RCC 7860 (cell line): ENCODE measurements at regions not wholly inside any gene's neighbourhood (a gene's known extent, or its start where the extent isn't known, plus 50 kb on each side); places are given as distances from the start of the nearest gene placed in this dataset.
A peak's percentile ranks its signal among the peaks of the same experiment; 100 is the strongest.
"Not testable (repeated sequence)": the region's sequence is repeated elsewhere in the genome, so short reads cannot be mapped to it uniquely, and the experiment has no call there.

Experiments used
- DNase-seq: peaks from one replicate; pipeline ENCODE4 v3.0.0-alpha.2; 2015; ENCODE audit warnings: low spot score
- FAIRE-seq: peaks from 2 replicates; lab custom pipeline; 2012; peaks lifted over from hg19 to GRCh38; lab: Jason Lieb, UNC

DNA sequence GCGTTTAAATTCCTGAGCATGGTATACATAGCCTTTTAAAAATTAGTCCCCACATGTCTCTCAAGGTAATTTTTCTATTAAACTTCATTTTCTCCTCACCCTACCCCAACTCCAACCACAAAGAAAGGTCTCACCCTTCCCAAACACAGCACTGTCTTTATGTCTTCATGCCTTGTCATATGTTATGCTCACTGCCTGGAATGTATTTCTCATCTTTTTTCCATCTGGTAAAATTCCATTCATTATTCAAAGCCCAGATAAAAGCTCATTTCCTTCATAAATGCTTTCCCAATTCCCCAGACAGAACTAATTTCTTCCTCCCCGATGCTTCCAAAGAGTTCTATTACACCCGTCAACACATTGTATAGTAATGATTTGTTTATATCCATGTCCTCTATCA lies 302.0 kb downstream of the ALDH8A1 start:
- DNase-seq (no peak), FAIRE-seq (no peak)

DNA sequence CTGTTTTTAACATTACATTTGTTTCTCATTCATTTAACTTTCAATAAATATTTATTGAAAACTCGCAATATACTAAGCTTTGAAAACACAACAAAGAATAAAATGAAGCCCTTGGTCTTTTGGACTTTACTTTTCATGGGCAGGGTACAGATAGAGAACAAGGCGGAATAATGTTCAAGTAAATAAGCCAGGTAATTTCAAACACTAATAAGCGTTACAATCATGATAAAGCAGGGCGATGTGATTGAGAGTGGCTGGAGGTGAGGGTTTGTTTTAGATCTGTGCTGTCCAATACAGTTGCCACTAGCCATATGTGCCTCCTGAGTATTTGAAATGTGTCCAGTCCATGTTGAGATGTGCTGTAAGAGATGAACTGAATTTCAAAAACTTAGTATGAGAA lies 307.1 kb downstream of the ALDH8A1 start:
- FAIRE-seq (no peak), DNase-seq (no peak)

DNA sequence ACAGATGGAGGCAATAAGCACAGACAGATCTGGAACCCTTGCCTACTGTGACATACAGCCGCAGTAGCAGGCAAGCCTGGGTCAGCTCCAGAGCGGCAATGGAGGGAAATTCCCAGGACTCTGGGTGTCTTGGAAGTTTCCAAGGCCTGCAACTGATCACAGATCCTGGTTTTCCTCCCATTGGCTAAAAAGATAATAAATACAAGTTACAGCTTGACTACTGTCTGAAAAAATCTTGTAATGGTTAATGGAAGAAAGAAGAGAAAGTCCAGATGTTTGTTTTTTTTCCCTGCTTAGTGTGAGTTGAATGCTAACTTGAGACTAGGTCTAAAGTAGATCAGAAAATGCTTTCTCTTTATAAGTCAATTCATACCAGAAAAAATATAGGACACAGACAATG lies 307.6 kb downstream of the ALDH8A1 start:
- FAIRE-seq (no peak), DNase-seq (peak; percentile 19)

GRCh38 chr6:134640975-134641429 lies 308.9 kb downstream of the ALDH8A1 start:
- peak; percentile 73 for DNase-seq
- peak; percentile 69 for FAIRE-seq

DNA sequence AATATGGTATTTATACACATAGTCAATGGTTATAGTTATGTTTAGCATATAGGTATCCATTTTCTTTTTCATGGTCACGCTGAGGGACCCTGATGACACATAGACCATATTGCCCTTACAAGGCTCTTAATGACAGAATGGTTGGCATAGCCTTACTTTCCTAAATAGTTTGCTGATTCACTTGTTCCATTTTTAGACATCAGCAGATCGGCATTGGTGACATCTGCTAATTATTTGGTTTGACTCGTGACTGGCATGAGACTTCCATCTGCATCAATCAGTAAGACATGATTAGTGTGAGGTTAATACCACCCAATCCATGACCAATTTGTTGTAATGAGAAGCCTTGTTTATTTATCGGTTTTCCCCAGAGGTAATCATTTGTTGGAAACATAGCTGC lies 309.7 kb downstream of the ALDH8A1 start:
- no peak for DNase-seq
- no peak for FAIRE-seq

DNA sequence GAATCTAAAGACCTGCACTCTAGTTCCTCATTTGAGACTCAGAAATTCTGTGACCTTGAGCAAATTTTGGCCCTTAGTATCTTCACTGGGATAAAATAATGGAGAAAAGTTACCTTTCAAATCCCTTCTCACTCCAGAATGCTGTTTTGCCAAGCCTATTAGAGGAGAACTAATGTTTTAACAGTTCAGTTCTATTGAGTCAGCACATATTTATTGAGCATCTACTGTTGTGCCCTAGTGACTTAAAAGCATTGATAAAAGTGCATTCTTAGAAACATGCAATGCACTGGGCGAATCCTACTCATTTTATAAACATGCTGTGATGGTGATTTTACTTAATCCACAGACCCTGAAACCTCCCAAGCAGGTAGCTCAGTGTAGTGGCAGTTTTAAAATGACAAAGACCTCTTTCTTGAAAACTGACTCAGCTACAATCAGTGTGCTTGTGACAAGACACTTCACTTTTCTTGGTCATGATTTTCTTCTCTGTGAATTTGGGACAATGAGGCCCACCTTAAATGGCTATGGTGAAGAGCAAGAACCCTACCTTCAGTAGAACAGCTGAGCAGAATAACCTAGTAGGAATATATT lies 312.0 kb downstream of the ALDH8A1 start:
- FAIRE-seq (no peak), DNase-seq (no peak)

GRCh38 chr6:134637282-134637681 lies 312.6 kb downstream of the ALDH8A1 start:
- DNase-seq (no peak), FAIRE-seq (no peak)

- no peak for DNase-seq
Observed at GRCh38 chr6:134636186-134636799, 313.6 kb downstream of the ALDH8A1 start.

GRCh38 chr6:134634966-134635365 lies 314.9 kb downstream of the ALDH8A1 start:
- no peak for DNase-seq
- no peak for FAIRE-seq

More at GRCh38 chr6:134636186-134636799, 313.6 kb downstream of the ALDH8A1 start:
- no peak for FAIRE-seq

GRCh38 chr6:134634466-134634865 lies 315.4 kb downstream of the ALDH8A1 start:
- no peak for DNase-seq
- no peak for FAIRE-seq

DNA sequence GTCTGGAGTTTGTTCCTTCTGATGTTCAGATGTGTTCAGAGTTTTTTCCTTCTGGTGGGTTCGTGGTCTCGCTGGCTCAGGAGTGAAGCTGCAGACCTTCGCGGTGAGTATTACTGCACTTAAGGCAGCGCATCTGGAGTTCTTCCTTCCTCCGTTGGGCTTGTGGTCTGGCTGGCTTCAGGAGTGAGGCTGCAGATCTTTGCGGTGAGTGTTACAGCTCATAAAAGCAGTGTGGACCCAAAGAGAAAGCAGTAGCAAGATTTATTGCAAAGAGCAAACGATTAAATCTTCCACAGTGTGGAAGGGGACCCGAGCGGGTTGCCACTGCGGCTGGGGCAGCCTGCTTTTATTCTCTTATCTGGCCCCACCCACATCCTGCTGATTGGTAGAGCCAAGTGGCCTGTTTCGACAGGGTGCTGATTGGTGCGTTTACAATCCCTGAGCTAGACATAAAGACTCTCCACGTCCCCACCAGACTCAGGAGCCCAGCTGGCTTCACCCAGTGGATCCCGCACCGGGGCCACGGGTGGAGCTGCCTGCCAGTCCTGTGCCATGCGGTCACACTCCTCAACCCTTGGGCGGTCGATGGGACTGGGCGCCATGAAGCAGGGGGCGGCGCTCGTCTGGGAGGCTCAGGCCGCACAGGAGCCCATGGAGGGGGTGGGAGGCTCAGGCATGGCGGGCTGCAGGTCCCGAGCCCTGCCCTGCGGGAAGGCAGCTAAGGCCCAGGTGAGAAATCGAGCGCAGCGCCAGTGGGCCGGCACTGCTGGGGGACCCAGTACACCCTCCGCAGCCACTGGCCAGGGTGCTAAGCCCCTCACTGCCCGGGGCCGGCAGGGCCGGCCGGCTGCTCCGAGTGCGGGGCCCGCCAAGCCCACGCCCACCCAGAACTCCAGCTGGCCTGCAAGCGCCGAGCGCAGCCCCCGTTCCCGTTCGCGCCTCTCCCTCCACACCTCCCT lies 315.3 kb upstream of the SGK1 start:
- not testable (repeated sequence) for FAIRE-seq, DNase-seq

GRCh38 chr6:134632024-134632423 lies 314.1 kb upstream of the SGK1 start:
- DNase-seq, result no peak
- no peak for FAIRE-seq

- FAIRE-seq, result no peak
- no peak for DNase-seq
Observed at GRCh38 chr6:134631398-134631924, 313.5 kb upstream of the SGK1 start.

DNA sequence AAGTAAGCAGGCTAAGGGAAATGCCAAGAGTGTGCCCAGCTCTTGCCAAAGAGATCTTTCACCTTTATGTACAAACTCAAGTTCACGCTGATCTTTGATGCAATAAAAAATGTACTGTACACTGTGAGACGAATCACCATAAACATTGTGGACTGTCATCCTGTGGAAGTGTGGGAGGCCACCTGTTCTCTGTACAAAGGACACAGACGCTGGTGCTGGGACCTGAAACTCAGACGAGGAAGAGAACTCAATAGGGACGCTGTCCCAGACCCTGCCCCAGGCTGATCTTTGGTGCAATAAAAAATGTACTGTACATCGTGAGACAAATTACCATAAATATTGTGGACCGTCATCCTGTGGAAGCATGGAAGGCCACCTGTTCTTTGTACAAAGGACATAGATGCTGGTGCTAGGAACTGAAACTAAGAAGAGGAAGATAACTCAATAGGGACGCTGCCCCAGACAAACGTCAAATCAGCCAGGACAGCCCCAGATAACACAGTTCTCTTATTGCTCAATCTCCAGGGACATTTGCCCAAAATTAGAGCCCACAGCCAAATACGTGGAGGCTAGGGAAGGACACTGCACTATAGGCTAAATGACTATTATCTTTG lies 312.7 kb upstream of the SGK1 start:
- FAIRE-seq, result no peak
- DNase-seq, result no peak

GRCh38 chr6:134628154-134628553 lies 310.2 kb upstream of the SGK1 start:
- FAIRE-seq, result no peak
- DNase-seq, result no peak

DNA sequence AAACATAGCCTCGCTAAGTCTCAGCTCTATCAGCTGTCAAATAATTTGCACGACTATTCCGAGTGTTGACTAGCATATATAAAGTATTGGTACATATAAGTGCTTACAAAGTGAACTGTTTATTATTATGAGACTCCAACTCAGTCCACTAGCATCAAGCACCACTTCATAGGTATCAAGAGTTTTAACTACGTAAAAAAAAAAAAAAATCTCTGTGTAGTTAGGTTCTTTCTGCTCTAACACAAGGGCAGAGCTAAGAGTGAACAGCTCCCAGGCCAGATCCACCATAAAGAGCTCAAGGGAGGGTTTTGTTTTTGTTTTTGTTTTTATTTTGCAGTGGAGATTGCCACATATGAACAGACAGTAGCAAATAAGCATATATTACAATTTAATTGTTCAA lies 309.8 kb upstream of the SGK1 start:
- FAIRE-seq (no peak), DNase-seq (no peak)

GRCh38 chr6:134626589-134626988 lies 308.7 kb upstream of the SGK1 start:
- FAIRE-seq (no peak), DNase-seq (no peak)

DNA sequence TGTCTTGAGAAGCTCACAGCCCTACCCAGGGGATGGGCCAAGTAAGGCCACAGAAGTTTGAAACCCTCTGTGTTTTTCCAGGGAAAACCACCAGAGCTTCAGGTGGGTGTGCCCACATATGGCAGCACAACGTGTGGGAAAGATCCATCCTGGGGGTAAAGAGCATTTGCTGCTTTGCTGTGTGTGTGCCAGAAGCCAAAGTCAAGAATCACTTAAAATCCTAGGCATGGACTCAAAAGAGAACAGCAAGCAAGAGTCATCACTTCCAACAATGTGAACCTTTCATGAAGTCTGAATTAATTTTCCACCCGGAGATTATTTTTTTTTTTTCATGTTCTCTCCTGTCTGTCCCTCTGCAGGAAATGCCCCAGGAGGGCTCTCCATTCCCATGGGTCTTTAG lies 308.2 kb upstream of the SGK1 start:
- FAIRE-seq (no peak), DNase-seq (no peak)

DNA sequence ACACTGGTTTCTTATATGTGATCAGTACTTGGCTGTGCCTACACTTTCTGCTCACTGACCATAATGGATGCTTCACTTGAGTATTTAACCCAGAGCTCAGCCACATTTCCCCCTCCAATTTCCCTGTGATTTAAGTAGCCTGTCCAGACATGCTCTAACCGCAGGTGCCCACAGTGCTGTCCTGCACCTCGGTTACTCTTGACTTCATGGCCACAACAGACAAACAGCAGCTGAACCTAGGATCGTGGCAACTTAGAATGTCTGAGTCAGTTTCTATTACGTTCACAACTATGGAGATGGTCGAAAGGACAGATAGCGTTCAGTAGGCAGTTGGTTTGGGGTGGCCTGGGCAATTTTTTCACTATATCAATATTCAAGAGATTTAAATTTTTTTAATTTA lies 306.9 kb upstream of the SGK1 start:
- DNase-seq (no peak), FAIRE-seq (no peak)

DNA sequence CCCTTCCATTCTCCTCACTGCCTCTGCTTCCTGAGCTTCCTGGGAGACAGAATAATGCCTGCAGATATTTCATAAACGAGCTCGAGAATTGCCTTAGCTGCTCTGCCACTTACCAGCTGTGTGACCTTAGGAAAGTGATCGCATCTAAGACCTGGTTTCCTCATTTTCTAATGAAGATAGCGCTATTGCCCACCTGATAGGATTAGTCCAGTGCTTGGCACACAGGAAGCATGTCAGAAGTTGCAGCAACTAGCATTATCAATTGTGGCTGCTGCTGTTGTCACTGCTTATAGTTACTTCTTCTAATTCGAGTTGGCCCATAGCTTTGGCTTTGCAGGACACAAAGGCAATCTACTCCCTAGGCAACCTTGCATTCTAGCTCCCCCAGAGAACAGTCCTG lies 305.5 kb upstream of the SGK1 start:
- no peak for DNase-seq

More for the DNA sequence above, 305.5 kb upstream of the SGK1 start:
- no peak for FAIRE-seq
